ENCODE measurements at regions not wholly inside any gene's neighbourhood (a gene's known extent, or its start where the extent isn't known, plus 50 kb on each side); places are given as distances from the start of the nearest gene placed in this dataset.
"Not testable (repeated sequence)": the region's sequence is repeated elsewhere in the genome, so short reads cannot be mapped to it uniquely, and the experiment has no call there.

GRCh38 chr3:195999176-195999575 is 82.7 kb downstream of the TFRC start:
- in situ Hi-C loops (cut with MboI; ENCODE audit: low pct_unique_long_range_greater_than_20kb, low sequenced_read_pairs); DNase-seq: not testable (repeated sequence)

- DNase-seq; in situ Hi-C loops (cut with MboI; ENCODE audit: low pct_unique_long_range_greater_than_20kb, low sequenced_read_pairs): not testable (repeated sequence)
Observed at GRCh38 chr3:195996314-195996713, 85.6 kb downstream of the TFRC start.

GRCh38 chr3:195994343-195994742 is 86.0 kb upstream of the TNK2 start:
- DNase-seq = peak; percentile 43
- in situ Hi-C loops (cut with MboI; ENCODE audit: low pct_unique_long_range_greater_than_20kb, low sequenced_read_pairs) = not testable (repeated sequence)

- in situ Hi-C loops (cut with MboI; ENCODE audit: low pct_unique_long_range_greater_than_20kb, low sequenced_read_pairs); DNase-seq: not testable (repeated sequence)
Observed at GRCh38 chr3:195993671-195994070, 85.3 kb upstream of the TNK2 start.

GRCh38 chr3:195992956-195993595 is 84.7 kb upstream of the TNK2 start:
- in situ Hi-C loops (cut with MboI; ENCODE audit: low pct_unique_long_range_greater_than_20kb, low sequenced_read_pairs); DNase-seq: not testable (repeated sequence)

GRCh38 chr3:195991986-195992385 is 83.6 kb upstream of the TNK2 start:
- in situ Hi-C loops (cut with MboI; ENCODE audit: low pct_unique_long_range_greater_than_20kb, low sequenced_read_pairs) = not testable (repeated sequence)

GRCh38 chr3:195991243-195991642 is 82.9 kb upstream of the TNK2 start:
- in situ Hi-C loops (cut with MboI; ENCODE audit: low pct_unique_long_range_greater_than_20kb, low sequenced_read_pairs); DNase-seq: not testable (repeated sequence)

More at GRCh38 chr3:195991986-195992385, 83.6 kb upstream of the TNK2 start:
- DNase-seq = not testable (repeated sequence)

GRCh38 chr3:195990841-195991174 is 82.5 kb upstream of the TNK2 start:
- peak; percentile 4 for DNase-seq
- in situ Hi-C loops (cut with MboI; ENCODE audit: low pct_unique_long_range_greater_than_20kb, low sequenced_read_pairs) = not testable (repeated sequence)

- in situ Hi-C loops (cut with MboI; ENCODE audit: low pct_unique_long_range_greater_than_20kb, low sequenced_read_pairs) = not testable (repeated sequence)
- peak; percentile 86 for DNase-seq
Observed at GRCh38 chr3:195989921-195990840, 81.8 kb upstream of the TNK2 start.

GRCh38 chr3:195989197-195989920 is 81.0 kb upstream of the TNK2 start:
- in situ Hi-C loops (cut with MboI; ENCODE audit: low pct_unique_long_range_greater_than_20kb, low sequenced_read_pairs); DNase-seq: not testable (repeated sequence)

GRCh38 chr3:195988764-195989163 is 80.4 kb upstream of the TNK2 start:
- in situ Hi-C loops (cut with MboI; ENCODE audit: low pct_unique_long_range_greater_than_20kb, low sequenced_read_pairs); DNase-seq: not testable (repeated sequence)

- in situ Hi-C loops (cut with MboI; ENCODE audit: low pct_unique_long_range_greater_than_20kb, low sequenced_read_pairs); DNase-seq: not testable (repeated sequence)
Observed at GRCh38 chr3:195987001-195987400, 78.7 kb upstream of the TNK2 start.

- DNase-seq; in situ Hi-C loops (cut with MboI; ENCODE audit: low pct_unique_long_range_greater_than_20kb, low sequenced_read_pairs): not testable (repeated sequence)
Observed at GRCh38 chr3:195986576-195986975, 78.2 kb upstream of the TNK2 start.

- in situ Hi-C loops (cut with MboI; ENCODE audit: low pct_unique_long_range_greater_than_20kb, low sequenced_read_pairs); DNase-seq: not testable (repeated sequence)
Observed at GRCh38 chr3:195985348-195985920, 77.1 kb upstream of the TNK2 start.

- in situ Hi-C loops (cut with MboI; ENCODE audit: low pct_unique_long_range_greater_than_20kb, low sequenced_read_pairs); DNase-seq: not testable (repeated sequence)
Observed at GRCh38 chr3:195984392-195985030, 76.2 kb upstream of the TNK2 start.

GRCh38 chr3:195983880-195984279 is 75.5 kb upstream of the TNK2 start:
- in situ Hi-C loops (cut with MboI; ENCODE audit: low pct_unique_long_range_greater_than_20kb, low sequenced_read_pairs); DNase-seq: not testable (repeated sequence)

GRCh38 chr3:195982754-195983153 is 74.4 kb upstream of the TNK2 start:
- DNase-seq; in situ Hi-C loops (cut with MboI; ENCODE audit: low pct_unique_long_range_greater_than_20kb, low sequenced_read_pairs): not testable (repeated sequence)

GRCh38 chr3:195981778-195982177 is 73.4 kb upstream of the TNK2 start:
- in situ Hi-C loops (cut with MboI; ENCODE audit: low pct_unique_long_range_greater_than_20kb, low sequenced_read_pairs); DNase-seq: not testable (repeated sequence)

- in situ Hi-C loops (cut with MboI; ENCODE audit: low pct_unique_long_range_greater_than_20kb, low sequenced_read_pairs); DNase-seq: not testable (repeated sequence)
Observed at GRCh38 chr3:195979877-195980276, 71.5 kb upstream of the TNK2 start.

All from KBM-7 (cell line).